K562 (cell line): ENCODE measurements at regions not wholly inside any gene's neighbourhood (a gene's known extent, or its start where the extent isn't known, plus 50 kb on each side); places are given as distances from the start of the nearest gene placed in this dataset.

ENCODE experiments used
- MAZ ChIP-seq, 2 experiments: fragments of 450-650 bp in 1 of 2; sonication (generic) in 1 of 2; formaldehyde crosslinking; IDR thresholded peaks in 1 of 2; conservative IDR thresholded peaks in 1 of 2; 2 replicates each; pipeline versions ENCODE4 v1.4.0 to v1.5.0; 2020; ENCODE audit warnings: mild to moderate bottlenecking in 1 of 2, missing genetic modification reagents in 1 of 2
- MYNN ChIP-seq, 2 experiments: sonication (generic); formaldehyde crosslinking in 1 of 2; IDR thresholded peaks; 2 replicates each; pipeline versions ENCODE4 v1.5.0 to v1.6.1; 2016 to 2020; ENCODE audit warnings: antibody characterized with exemption in 1 of 2, missing genetic modification reagents in 1 of 2
- PRDM10 ChIP-seq: fragments of 450-650 bp; IDR thresholded peaks from 2 replicates; pipeline ENCODE4 v1.6.1; 2018; ENCODE audit not compliant: partially characterized antibody
- PURB ChIP-seq: sonication (generic); formaldehyde crosslinking; IDR thresholded peaks from 2 replicates; pipeline ENCODE4 v1.9.0; 2021; ENCODE audit warnings: low read depth, mild to moderate bottlenecking, missing genetic modification reagents
- RREB1 ChIP-seq: fragments of 250-450 bp; sonication (Bioruptor Pico); IDR thresholded peaks from 2 replicates; pipeline ENCODE4 v1.4.0; 2020
- SETDB1 ChIP-seq: IDR thresholded peaks from one replicate; pipeline ENCODE4 v1.6.1; 2012; ENCODE audit warnings: low read length, control low read depth, inconsistent platforms
- VEZF1 ChIP-seq: fragments of 200-800 bp; sonication (Bioruptor generic); IDR thresholded peaks from 2 replicates; pipeline ENCODE4 v1.6.1; 2017; ENCODE audit warnings: missing genetic modification characterization, missing compliant biosample characterization
- ZBTB9 ChIP-seq: fragments of 450-650 bp; formaldehyde crosslinking; IDR thresholded peaks from 2 replicates; pipeline ENCODE4 v1.4.0; 2020; ENCODE audit warnings: mild to moderate bottlenecking, moderate library complexity
- ZKSCAN3 ChIP-seq: fragments of 250-450 bp; sonication (Bioruptor Pico); IDR thresholded peaks from 2 replicates; pipeline ENCODE4 v1.4.0; 2020
- ZNF592 ChIP-seq: fragments of 450-650 bp; IDR thresholded peaks from 2 replicates; pipeline ENCODE4 v1.6.1; 2017; ENCODE audit warnings: antibody characterized with exemption, mild to moderate bottlenecking
- ZNF696 ChIP-seq: fragments of 250-450 bp; sonication (Bioruptor Pico); conservative IDR thresholded peaks from 2 replicates; pipeline ENCODE4 v1.4.0; 2020; ENCODE audit warnings: mild to moderate bottlenecking, moderate library complexity

- no peak for TF ChIP-seq MAZ (CRISPR knock-in tag; conservative IDR thresholded peaks at IDR 0.05 in 1 of 2, IDR thresholded peaks at IDR 0.05 in 1 of 2)
- TF ChIP-seq ZNF696 (CRISPR knock-in tag) = no peak
- no peak for TF ChIP-seq MYNN (IDR thresholded peaks at IDR 0.05)
- no peak for TF ChIP-seq MYNN (CRISPR knock-in tag; IDR thresholded peaks at IDR 0.05)
- TF ChIP-seq VEZF1 = 0 out of 2 replicates have a peak, but pooled peaks have one; percentile 18
- TF ChIP-seq RREB1 (CRISPR knock-in tag) = no peak
- TF ChIP-seq SETDB1 = no peak
- TF ChIP-seq ZBTB9 (CRISPR knock-in tag) = no peak
- peak; percentile 11; the same call in 1 of the 2 replicates for TF ChIP-seq ZNF592
- TF ChIP-seq ZKSCAN3 (CRISPR knock-in tag) = no peak
- no peak for TF ChIP-seq PRDM10
- no peak for TF ChIP-seq PURB (CRISPR knock-in tag)
These were observed 53.6 kb upstream of the GATA2 start (continued) for GRCh38 chr3:128546646-128547045.
